ENCODE measurements at regions not wholly inside any gene's neighbourhood (a gene's known extent, or its start where the extent isn't known, plus 50 kb on each side); places are given as distances from the start of the nearest gene placed in this dataset.
"Not testable (repeated sequence)": the region's sequence is repeated elsewhere in the genome, so short reads cannot be mapped to it uniquely, and the experiment has no call there.

- TF ChIP-seq, protein P1, sequence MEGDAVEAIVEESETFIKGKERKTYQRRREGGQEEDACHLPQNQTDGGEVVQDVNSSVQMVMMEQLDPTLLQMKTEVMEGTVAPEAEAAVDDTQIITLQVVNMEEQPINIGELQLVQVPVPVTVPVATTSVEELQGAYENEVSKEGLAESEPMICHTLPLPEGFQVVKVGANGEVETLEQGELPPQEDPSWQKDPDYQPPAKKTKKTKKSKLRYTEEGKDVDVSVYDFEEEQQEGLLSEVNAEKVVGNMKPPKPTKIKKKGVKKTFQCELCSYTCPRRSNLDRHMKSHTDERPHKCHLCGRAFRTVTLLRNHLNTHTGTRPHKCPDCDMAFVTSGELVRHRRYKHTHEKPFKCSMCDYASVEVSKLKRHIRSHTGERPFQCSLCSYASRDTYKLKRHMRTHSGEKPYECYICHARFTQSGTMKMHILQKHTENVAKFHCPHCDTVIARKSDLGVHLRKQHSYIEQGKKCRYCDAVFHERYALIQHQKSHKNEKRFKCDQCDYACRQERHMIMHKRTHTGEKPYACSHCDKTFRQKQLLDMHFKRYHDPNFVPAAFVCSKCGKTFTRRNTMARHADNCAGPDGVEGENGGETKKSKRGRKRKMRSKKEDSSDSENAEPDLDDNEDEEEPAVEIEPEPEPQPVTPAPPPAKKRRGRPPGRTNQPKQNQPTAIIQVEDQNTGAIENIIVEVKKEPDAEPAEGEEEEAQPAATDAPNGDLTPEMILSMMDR (conservative IDR thresholded peaks at IDR 0.05; ENCODE audit: low read length): not testable (repeated sequence)
- not testable (repeated sequence) for TF ChIP-seq EZH2phosphoT487 (IDR thresholded peaks at IDR 0.05; ENCODE audit: borderline replicate concordance)
Observed at GRCh38 chr10:38362514-38362913, 268.4 kb downstream of the ZNF37A start.

Data from Loucy (cell line).